K562 (cell line): ENCODE measurements at regions not wholly inside any gene's neighbourhood (a gene's known extent, or its start where the extent isn't known, plus 50 kb on each side); places are given as distances from the start of the nearest gene placed in this dataset.

Experiments
- CBX5 ChIP-seq: IDR thresholded peaks from 2 replicates; pipeline ENCODE4 v1.6.1; 2014; ENCODE audit warnings: low read depth, borderline replicate concordance
- CBX8 ChIP-seq: fragments of 200-600 bp; sonication (generic); IDR thresholded peaks from 2 replicates; pipeline ENCODE4 v1.6.1; 2012; ENCODE audit warnings: borderline replicate concordance, mixed run types, low read depth, mild to moderate bottlenecking, moderate library complexity, mixed read lengths, low read length, control low read depth, inconsistent platforms; ENCODE audit not compliant: poor library complexity, severe bottlenecking; ENCODE audit errors: extremely low read depth
- ETV5 ChIP-seq: sonication (generic); formaldehyde crosslinking; IDR thresholded peaks from 2 replicates; pipeline ENCODE4 v1.4.0; 2020; ENCODE audit warnings: low read depth, mild to moderate bottlenecking, missing genetic modification reagents
- MEF2D ChIP-seq: conservative IDR thresholded peaks from 2 replicates; pipeline ENCODE4 v1.6.1; 2016; ENCODE audit warnings: low read depth, missing genetic modification characterization, missing compliant biosample characterization
- RAD51 ChIP-seq: fragments of 450-650 bp; IDR thresholded peaks from 2 replicates; pipeline ENCODE4 v1.7.1; 2016; ENCODE audit warnings: low read depth, mild to moderate bottlenecking, borderline replicate concordance
- SMAD3 ChIP-seq: fragments of 450-650 bp; formaldehyde crosslinking; conservative IDR thresholded peaks from 2 replicates; pipeline ENCODE4 v1.4.0; 2020; ENCODE audit warnings: mild to moderate bottlenecking
- YY1 ChIP-seq, 3 experiments: IDR thresholded peaks; 2 replicates each; pipeline ENCODE4 v1.6.1; 2011; ENCODE audit warnings: low read length in 2 of 3, mild to moderate bottlenecking in 2 of 3, moderate library complexity in 2 of 3, borderline replicate concordance in 1 of 3, control low read depth in 1 of 3, low read depth in 1 of 3; ENCODE audit not compliant: insufficient read depth in 3 of 3, insufficient replicate concordance in 2 of 3, control insufficient read depth in 1 of 3, insufficient read length in 1 of 3; ENCODE audit errors: extremely low read depth in 1 of 3
- ZNF239 ChIP-seq: fragments of 250-450 bp; sonication (Bioruptor Pico); IDR thresholded peaks from 2 replicates; pipeline ENCODE4 v1.4.0; 2020; ENCODE audit warnings: mild to moderate bottlenecking
- ZNF274 ChIP-seq: IDR thresholded peaks from 2 replicates; pipeline ENCODE4 v1.6.1; 2011; ENCODE audit warnings: low read depth, mild to moderate bottlenecking, low read length, moderate library complexity, borderline replicate concordance
- TF ChIP-seq, protein P1 (sequence below), 3 experiments: IDR thresholded peaks in 2 of 3; conservative IDR thresholded peaks in 1 of 3; 2 replicates each; pipeline ENCODE4 v1.5.1; 2011 to 2012; ENCODE audit warnings: low read length in 3 of 3, mild to moderate bottlenecking in 3 of 3, control low read depth in 2 of 3, improper control_type of control experiment in 1 of 3, inconsistent platforms in 1 of 3, low read depth in 1 of 3, mixed read lengths in 1 of 3, moderate library complexity in 1 of 3; ENCODE audit not compliant: insufficient read depth in 2 of 3
- TF ChIP-seq, protein P2 (sequence below): fragments of 250-450 bp; sonication (Bioruptor Pico); IDR thresholded peaks from 2 replicates; pipeline ENCODE4 v1.5.0; 2020; ENCODE audit warnings: mild to moderate bottlenecking
- TF ChIP-seq, protein P3 (sequence below), 2 experiments: fragments of 450-650 bp in 1 of 2; IDR thresholded peaks; 2 replicates each; pipeline ENCODE4 v1.6.1; 2011 to 2017; ENCODE audit warnings: low read depth in 2 of 2, antibody characterized with exemption in 1 of 2, borderline replicate concordance in 1 of 2, low read length in 1 of 2, mild to moderate bottlenecking in 1 of 2, mixed read lengths in 1 of 2; ENCODE audit not compliant: control insufficient read depth in 1 of 2
- TF ChIP-seq, protein P4 (sequence below): IDR thresholded peaks from 2 replicates; pipeline ENCODE4 v1.6.1; 2011; ENCODE audit warnings: borderline replicate concordance, low read depth, mild to moderate bottlenecking, moderate library complexity, low read length; ENCODE audit not compliant: insufficient read depth, poor library complexity, severe bottlenecking
- TF ChIP-seq, protein P5 (sequence below): sonication (generic); formaldehyde crosslinking; IDR thresholded peaks from 2 replicates; pipeline ENCODE4 v1.8.0; 2023; ENCODE audit warnings: missing genetic modification reagents, mild to moderate bottlenecking, borderline replicate concordance

DNA sequence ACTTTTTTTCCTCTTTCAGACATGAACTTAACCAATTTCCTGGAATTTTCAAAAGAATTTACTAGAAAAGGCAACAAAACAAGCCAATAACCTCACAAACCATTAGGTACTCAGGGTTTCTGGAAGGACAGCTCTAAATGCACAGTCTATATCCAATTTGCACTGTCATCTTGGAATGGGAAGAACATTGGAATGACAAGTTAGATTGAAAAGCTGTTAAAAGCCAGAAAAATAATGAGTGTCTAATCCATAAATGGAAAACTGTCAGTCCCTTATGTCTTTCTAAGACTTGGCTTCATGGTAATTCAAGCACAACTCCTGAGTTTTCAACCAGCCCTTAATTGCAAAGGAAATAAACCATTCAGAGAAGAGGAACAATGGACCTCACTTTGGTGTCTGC, 105.8 kb upstream of the NTRK2 start:
- no peak for TF ChIP-seq CBX8
- TF ChIP-seq, protein P1, sequence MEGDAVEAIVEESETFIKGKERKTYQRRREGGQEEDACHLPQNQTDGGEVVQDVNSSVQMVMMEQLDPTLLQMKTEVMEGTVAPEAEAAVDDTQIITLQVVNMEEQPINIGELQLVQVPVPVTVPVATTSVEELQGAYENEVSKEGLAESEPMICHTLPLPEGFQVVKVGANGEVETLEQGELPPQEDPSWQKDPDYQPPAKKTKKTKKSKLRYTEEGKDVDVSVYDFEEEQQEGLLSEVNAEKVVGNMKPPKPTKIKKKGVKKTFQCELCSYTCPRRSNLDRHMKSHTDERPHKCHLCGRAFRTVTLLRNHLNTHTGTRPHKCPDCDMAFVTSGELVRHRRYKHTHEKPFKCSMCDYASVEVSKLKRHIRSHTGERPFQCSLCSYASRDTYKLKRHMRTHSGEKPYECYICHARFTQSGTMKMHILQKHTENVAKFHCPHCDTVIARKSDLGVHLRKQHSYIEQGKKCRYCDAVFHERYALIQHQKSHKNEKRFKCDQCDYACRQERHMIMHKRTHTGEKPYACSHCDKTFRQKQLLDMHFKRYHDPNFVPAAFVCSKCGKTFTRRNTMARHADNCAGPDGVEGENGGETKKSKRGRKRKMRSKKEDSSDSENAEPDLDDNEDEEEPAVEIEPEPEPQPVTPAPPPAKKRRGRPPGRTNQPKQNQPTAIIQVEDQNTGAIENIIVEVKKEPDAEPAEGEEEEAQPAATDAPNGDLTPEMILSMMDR (IDR thresholded peaks at IDR 0.05 in 2 of 3, conservative IDR thresholded peaks at IDR 0.05 in 1 of 3; ENCODE audit: insufficient read depth in 2 of 3, low read depth in 1 of 3, low read length in 3 of 3), result no peak
- no peak for TF ChIP-seq ZNF239 (CRISPR knock-in tag)
- TF ChIP-seq, protein P2, sequence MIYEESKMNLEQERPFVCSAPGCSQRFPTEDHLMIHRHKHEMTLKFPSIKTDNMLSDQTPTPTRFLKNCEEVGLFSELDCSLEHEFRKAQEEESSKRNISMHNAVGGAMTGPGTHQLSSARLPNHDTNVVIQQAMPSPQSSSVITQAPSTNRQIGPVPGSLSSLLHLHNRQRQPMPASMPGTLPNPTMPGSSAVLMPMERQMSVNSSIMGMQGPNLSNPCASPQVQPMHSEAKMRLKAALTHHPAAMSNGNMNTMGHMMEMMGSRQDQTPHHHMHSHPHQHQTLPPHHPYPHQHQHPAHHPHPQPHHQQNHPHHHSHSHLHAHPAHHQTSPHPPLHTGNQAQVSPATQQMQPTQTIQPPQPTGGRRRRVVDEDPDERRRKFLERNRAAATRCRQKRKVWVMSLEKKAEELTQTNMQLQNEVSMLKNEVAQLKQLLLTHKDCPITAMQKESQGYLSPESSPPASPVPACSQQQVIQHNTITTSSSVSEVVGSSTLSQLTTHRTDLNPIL (CRISPR knock-in tag), result no peak
- no peak for TF ChIP-seq YY1 (IDR thresholded peaks at IDR 0.05; ENCODE audit: borderline replicate concordance in 1 of 3, control insufficient read depth in 1 of 3, extremely low read depth in 1 of 3, insufficient read depth in 3 of 3, insufficient read length in 1 of 3, insufficient replicate concordance in 2 of 3, low read depth in 1 of 3, low read length in 2 of 3)
- TF ChIP-seq, protein P3, sequence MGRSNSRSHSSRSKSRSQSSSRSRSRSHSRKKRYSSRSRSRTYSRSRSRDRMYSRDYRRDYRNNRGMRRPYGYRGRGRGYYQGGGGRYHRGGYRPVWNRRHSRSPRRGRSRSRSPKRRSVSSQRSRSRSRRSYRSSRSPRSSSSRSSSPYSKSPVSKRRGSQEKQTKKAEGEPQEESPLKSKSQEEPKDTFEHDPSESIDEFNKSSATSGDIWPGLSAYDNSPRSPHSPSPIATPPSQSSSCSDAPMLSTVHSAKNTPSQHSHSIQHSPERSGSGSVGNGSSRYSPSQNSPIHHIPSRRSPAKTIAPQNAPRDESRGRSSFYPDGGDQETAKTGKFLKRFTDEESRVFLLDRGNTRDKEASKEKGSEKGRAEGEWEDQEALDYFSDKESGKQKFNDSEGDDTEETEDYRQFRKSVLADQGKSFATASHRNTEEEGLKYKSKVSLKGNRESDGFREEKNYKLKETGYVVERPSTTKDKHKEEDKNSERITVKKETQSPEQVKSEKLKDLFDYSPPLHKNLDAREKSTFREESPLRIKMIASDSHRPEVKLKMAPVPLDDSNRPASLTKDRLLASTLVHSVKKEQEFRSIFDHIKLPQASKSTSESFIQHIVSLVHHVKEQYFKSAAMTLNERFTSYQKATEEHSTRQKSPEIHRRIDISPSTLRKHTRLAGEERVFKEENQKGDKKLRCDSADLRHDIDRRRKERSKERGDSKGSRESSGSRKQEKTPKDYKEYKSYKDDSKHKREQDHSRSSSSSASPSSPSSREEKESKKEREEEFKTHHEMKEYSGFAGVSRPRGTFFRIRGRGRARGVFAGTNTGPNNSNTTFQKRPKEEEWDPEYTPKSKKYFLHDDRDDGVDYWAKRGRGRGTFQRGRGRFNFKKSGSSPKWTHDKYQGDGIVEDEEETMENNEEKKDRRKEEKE (IDR thresholded peaks at IDR 0.05; ENCODE audit: borderline replicate concordance in 1 of 2, control insufficient read depth in 1 of 2, low read depth in 2 of 2, low read length in 1 of 2), result no peak
- TF ChIP-seq, protein P4, sequence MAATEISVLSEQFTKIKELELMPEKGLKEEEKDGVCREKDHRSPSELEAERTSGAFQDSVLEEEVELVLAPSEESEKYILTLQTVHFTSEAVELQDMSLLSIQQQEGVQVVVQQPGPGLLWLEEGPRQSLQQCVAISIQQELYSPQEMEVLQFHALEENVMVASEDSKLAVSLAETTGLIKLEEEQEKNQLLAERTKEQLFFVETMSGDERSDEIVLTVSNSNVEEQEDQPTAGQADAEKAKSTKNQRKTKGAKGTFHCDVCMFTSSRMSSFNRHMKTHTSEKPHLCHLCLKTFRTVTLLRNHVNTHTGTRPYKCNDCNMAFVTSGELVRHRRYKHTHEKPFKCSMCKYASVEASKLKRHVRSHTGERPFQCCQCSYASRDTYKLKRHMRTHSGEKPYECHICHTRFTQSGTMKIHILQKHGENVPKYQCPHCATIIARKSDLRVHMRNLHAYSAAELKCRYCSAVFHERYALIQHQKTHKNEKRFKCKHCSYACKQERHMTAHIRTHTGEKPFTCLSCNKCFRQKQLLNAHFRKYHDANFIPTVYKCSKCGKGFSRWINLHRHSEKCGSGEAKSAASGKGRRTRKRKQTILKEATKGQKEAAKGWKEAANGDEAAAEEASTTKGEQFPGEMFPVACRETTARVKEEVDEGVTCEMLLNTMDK, result no peak
- no peak for TF ChIP-seq MEF2D
- TF ChIP-seq ETV5, result no peak
- no peak for TF ChIP-seq ZNF274
- no peak for TF ChIP-seq RAD51
- no peak for TF ChIP-seq CBX5
- no peak for TF ChIP-seq SMAD3 (CRISPR knock-in tag)
- TF ChIP-seq, protein P5, sequence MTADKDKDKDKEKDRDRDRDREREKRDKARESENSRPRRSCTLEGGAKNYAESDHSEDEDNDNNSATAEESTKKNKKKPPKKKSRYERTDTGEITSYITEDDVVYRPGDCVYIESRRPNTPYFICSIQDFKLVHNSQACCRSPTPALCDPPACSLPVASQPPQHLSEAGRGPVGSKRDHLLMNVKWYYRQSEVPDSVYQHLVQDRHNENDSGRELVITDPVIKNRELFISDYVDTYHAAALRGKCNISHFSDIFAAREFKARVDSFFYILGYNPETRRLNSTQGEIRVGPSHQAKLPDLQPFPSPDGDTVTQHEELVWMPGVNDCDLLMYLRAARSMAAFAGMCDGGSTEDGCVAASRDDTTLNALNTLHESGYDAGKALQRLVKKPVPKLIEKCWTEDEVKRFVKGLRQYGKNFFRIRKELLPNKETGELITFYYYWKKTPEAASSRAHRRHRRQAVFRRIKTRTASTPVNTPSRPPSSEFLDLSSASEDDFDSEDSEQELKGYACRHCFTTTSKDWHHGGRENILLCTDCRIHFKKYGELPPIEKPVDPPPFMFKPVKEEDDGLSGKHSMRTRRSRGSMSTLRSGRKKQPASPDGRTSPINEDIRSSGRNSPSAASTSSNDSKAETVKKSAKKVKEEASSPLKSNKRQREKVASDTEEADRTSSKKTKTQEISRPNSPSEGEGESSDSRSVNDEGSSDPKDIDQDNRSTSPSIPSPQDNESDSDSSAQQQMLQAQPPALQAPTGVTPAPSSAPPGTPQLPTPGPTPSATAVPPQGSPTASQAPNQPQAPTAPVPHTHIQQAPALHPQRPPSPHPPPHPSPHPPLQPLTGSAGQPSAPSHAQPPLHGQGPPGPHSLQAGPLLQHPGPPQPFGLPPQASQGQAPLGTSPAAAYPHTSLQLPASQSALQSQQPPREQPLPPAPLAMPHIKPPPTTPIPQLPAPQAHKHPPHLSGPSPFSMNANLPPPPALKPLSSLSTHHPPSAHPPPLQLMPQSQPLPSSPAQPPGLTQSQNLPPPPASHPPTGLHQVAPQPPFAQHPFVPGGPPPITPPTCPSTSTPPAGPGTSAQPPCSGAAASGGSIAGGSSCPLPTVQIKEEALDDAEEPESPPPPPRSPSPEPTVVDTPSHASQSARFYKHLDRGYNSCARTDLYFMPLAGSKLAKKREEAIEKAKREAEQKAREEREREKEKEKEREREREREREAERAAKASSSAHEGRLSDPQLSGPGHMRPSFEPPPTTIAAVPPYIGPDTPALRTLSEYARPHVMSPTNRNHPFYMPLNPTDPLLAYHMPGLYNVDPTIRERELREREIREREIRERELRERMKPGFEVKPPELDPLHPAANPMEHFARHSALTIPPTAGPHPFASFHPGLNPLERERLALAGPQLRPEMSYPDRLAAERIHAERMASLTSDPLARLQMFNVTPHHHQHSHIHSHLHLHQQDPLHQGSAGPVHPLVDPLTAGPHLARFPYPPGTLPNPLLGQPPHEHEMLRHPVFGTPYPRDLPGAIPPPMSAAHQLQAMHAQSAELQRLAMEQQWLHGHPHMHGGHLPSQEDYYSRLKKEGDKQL (CRISPR knock-in tag), result no peak
